Lower leg skin (tissue), 4 donors: ENCODE measurements at regions not wholly inside any gene's neighbourhood (a gene's known extent, or its start where the extent isn't known, plus 50 kb on each side); places are given as distances from the start of the nearest gene placed in this dataset.
"Not testable (repeated sequence)": the region's sequence is repeated elsewhere in the genome, so short reads cannot be mapped to it uniquely, and the experiment has no call there.

Experiments used
- DNase-seq, 2 donors: peaks; one replicate each; pipeline ENCODE4 v3.0.0-alpha.2; 2019; ENCODE audit warnings: low spot score in 2 of 2
- H3K4me3 ChIP-seq: fragments of 200-600 bp; sonication (generic); 2 replicates; pipeline ENCODE4 v1.5.1; 2017; ENCODE audit warnings: mild to moderate bottlenecking, low read depth; ENCODE audit not compliant: poor library complexity, severe bottlenecking
- CTCF ChIP-seq, 3 donors: fragments of 450-650 bp; IDR thresholded peaks; one replicate each; pipeline ENCODE4 v1.5.1; 2016; ENCODE audit warnings: antibody characterized with exemption in 3 of 3, mild to moderate bottlenecking in 3 of 3, moderate library complexity in 2 of 3
- POLR2A ChIP-seq, 2 donors: fragments of 450-650 bp; IDR thresholded peaks; one replicate each; pipeline ENCODE4 v1.6.1; 2016 to 2017; ENCODE audit warnings: antibody characterized with exemption in 2 of 2, mild to moderate bottlenecking in 1 of 2, moderate library complexity in 1 of 2
- WGBS, 2 donors: methylation state at CpG; one replicate each; pipeline ENCODE4 v1.1.5; 2018; 5-methylcytosine and 5-hydroxymethylcytosine counted together
- intact Hi-C: fragments of 100-400 bp; cut with DNase I; formaldehyde crosslinking; loops from one replicate; pipeline ENCODE4 v1.15.0; 2023; ENCODE audit warnings: low total_unique reads

GRCh38 chr5:130397132-130397531, 492.9 kb downstream of the CHSY3 start:
- no peak for DNase-seq
- WGBS, 2 donors, result 66 to 70% methylated on average over 2 of the region's 2 CpGs
- intact Hi-C loops, result no loop called here
- H3K4me3 ChIP-seq, result no peak overlapping the region
- TF ChIP-seq POLR2A (IDR thresholded peaks at IDR 0.05), result no peak

DNA sequence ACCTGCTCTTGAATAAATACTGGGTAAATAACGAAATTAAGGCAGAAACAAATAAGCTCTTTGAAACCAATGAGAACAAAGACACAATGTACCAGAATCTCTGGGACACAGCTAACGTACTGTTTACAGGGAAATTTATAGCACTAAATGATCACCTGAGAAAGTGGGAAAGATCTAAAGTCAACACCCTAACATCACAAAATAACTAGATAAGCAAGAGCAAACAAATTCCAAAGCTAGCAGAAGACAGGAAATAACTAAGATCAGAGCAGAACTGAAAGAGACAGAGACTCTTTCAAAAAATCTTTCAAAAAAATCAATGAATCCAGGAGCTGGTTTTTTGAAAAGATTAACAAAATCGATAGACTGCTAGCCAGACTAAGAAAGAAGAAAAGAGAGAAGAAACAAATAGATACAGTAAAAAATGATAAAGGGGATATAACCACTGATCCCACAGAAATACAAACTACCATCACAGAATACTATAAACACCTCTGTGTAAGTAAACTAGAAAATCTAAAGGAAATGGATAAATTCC, 487.5 kb downstream of the CHSY3 start:
- WGBS, 2 donors, result 73 to 76% methylated on average over 3 of the region's 3 CpGs
- intact Hi-C loops, H3K4me3 ChIP-seq, DNase-seq: not testable (repeated sequence)

- DNase-seq, result no peak
- TF ChIP-seq POLR2A (IDR thresholded peaks at IDR 0.05), result no peak
- 43 to 55% methylated on average over 1 of the region's 1 CpG for WGBS, 2 donors
- no peak overlapping the region for H3K4me3 ChIP-seq
- intact Hi-C loops, result no loop called here
Measured at GRCh38 chr5:130386155-130386554, 481.9 kb downstream of the CHSY3 start.

- intact Hi-C loops, result no loop called here
- TF ChIP-seq POLR2A (IDR thresholded peaks at IDR 0.05) (no peak), CTCF (IDR thresholded peaks at IDR 0.05) (no peak)
- WGBS, 2 donors, result 77 to 82% methylated on average over 2 of the region's 2 CpGs
- no peak overlapping the region for H3K4me3 ChIP-seq
- no peak for DNase-seq
Measured at GRCh38 chr5:130385656-130386055, 481.4 kb downstream of the CHSY3 start.

GRCh38 chr5:130365956-130366355, 461.7 kb downstream of the CHSY3 start:
- WGBS, 2 donors, result 62 to 75% methylated on average over 2 of the region's 2 CpGs
- intact Hi-C loops, result no loop called here
- TF ChIP-seq POLR2A (IDR thresholded peaks at IDR 0.05), result no peak
- TF ChIP-seq CTCF (IDR thresholded peaks at IDR 0.05), result no peak

GRCh38 chr5:130350131-130350530, 445.9 kb downstream of the CHSY3 start:
- no peak for TF ChIP-seq POLR2A (IDR thresholded peaks at IDR 0.05)
- no peak for TF ChIP-seq CTCF (IDR thresholded peaks at IDR 0.05)
- 90% methylated on average over 8 of the region's 8 CpGs for WGBS, 2 donors
- no peak overlapping the region for H3K4me3 ChIP-seq
- intact Hi-C loops, result no loop called here
- no peak for DNase-seq

More at GRCh38 chr5:130365956-130366355, 461.7 kb downstream of the CHSY3 start:
- no peak overlapping the region for H3K4me3 ChIP-seq
- no peak for DNase-seq

- no peak for DNase-seq
- no peak for TF ChIP-seq POLR2A (IDR thresholded peaks at IDR 0.05)
- TF ChIP-seq CTCF (IDR thresholded peaks at IDR 0.05), result no peak
- intact Hi-C loops, result no loop called here
- no peak overlapping the region for H3K4me3 ChIP-seq
- 58 to 60% methylated on average over 7 of the region's 7 CpGs for WGBS, 2 donors
Measured at GRCh38 chr5:130337179-130337888, 433.1 kb downstream of the CHSY3 start.
